BLaER1 (cell line): ENCODE measurements at regions not wholly inside any gene's neighbourhood (a gene's known extent, or its start where the extent isn't known, plus 50 kb on each side); places are given as distances from the start of the nearest gene placed in this dataset.
"Not testable (repeated sequence)": the region's sequence is repeated elsewhere in the genome, so short reads cannot be mapped to it uniquely, and the experiment has no call there.

ENCODE experiments used
- H3K27ac ChIP-seq: shearing (Covaris generic); formaldehyde crosslinking; 2 replicates; pipeline ENCODE4 v1.8.1; 2022
- H3K27me3 ChIP-seq: shearing (Covaris generic); formaldehyde crosslinking; 2 replicates; pipeline ENCODE4 v1.8.1; 2022
- H3K36me3 ChIP-seq: shearing (Covaris generic); formaldehyde crosslinking; 2 replicates; pipeline ENCODE4 v1.8.1; 2022
- H3K4me1 ChIP-seq: shearing (Covaris generic); formaldehyde crosslinking; 2 replicates; pipeline ENCODE4 v1.8.1; 2022
- H3K4me2 ChIP-seq: shearing (Covaris generic); formaldehyde crosslinking; 2 replicates; pipeline ENCODE4 v1.8.1; 2022
- H3K4me3 ChIP-seq: shearing (Covaris generic); formaldehyde crosslinking; 2 replicates; pipeline ENCODE4 v1.8.1; 2022
- H3K9ac ChIP-seq: shearing (Covaris generic); formaldehyde crosslinking; 2 replicates; pipeline ENCODE4 v1.8.1; 2022
- H3K9me3 ChIP-seq: shearing (Covaris generic); formaldehyde crosslinking; 2 replicates; pipeline ENCODE4 v1.8.1; 2022
- H4K20me1 ChIP-seq: shearing (Covaris generic); formaldehyde crosslinking; 2 replicates; pipeline ENCODE4 v1.8.1; 2022
- Cebpa-rat ChIP-seq: shearing (Covaris generic); IDR thresholded peaks from 2 replicates; pipeline ENCODE4 v1.8.1; 2022

- peaks cover 19% of the 10 kb centered on the region for H3K9me3 ChIP-seq
- no peak overlapping the region for H3K4me2 ChIP-seq
- H3K27ac ChIP-seq: no peak overlapping the region
- H3K4me1 ChIP-seq: no peaks in the 10 kb centered on the region
- H4K20me1 ChIP-seq: no peaks in the 10 kb centered on the region
- no peak for TF ChIP-seq Cebpa-rat
- no peak overlapping the region for H3K9ac ChIP-seq
- H3K4me3 ChIP-seq: no peak overlapping the region
- H3K36me3 ChIP-seq: no peaks in the 10 kb centered on the region
- H3K27me3 ChIP-seq: no peaks in the 10 kb centered on the region
Measured at GRCh38 chr1:147072482-147073432, 99.5 kb downstream of the PRKAB2 start.

- H3K9ac ChIP-seq: no peak overlapping the region
- H3K27me3 ChIP-seq: no peaks in the 10 kb centered on the region
- H3K9me3 ChIP-seq: peaks cover 6% of the 10 kb centered on the region; the same call in 1 of the 2 replicates
- no peak for TF ChIP-seq Cebpa-rat
- no peak overlapping the region for H3K4me2 ChIP-seq
- H3K27ac ChIP-seq: no peak overlapping the region
- no peak overlapping the region for H3K4me3 ChIP-seq
- H3K4me1 ChIP-seq: no peaks in the 10 kb centered on the region
- no peaks in the 10 kb centered on the region for H4K20me1 ChIP-seq
- no peaks in the 10 kb centered on the region for H3K36me3 ChIP-seq
Measured at GRCh38 chr1:147071142-147071541, 101.1 kb downstream of the PRKAB2 start.

GRCh38 chr1:147062956-147063355 lies 109.3 kb downstream of the PRKAB2 start:
- Histone ChIP-seq H3K27me3 (no peaks in the 10 kb centered on the region), H3K9me3 (peaks cover 28% of the 10 kb centered on the region)
- TF ChIP-seq Cebpa-rat: no peak

GRCh38 chr1:147061880-147062279 lies 110.4 kb downstream of the PRKAB2 start:
- H3K27ac ChIP-seq, H3K4me2 ChIP-seq, H3K4me3 ChIP-seq, H3K27me3 ChIP-seq, H4K20me1 ChIP-seq, H3K4me1 ChIP-seq, H3K9ac ChIP-seq, H3K36me3 ChIP-seq: not testable (repeated sequence)
- peaks cover 28% of the 10 kb centered on the region for H3K9me3 ChIP-seq

More at GRCh38 chr1:147062956-147063355, 109.3 kb downstream of the PRKAB2 start:
- Histone ChIP-seq H3K4me3 (no peak overlapping the region), H3K36me3 (no peaks in the 10 kb centered on the region), H4K20me1 (no peaks in the 10 kb centered on the region), H3K9ac (no peak overlapping the region), H3K4me1 (no peaks in the 10 kb centered on the region), H3K4me2 (no peak overlapping the region), H3K27ac (no peak overlapping the region)

GRCh38 chr1:147053269-147053668 lies 115.1 kb downstream of the NBPF12 start:
- no peaks in the 10 kb centered on the region for H4K20me1 ChIP-seq
- no peak overlapping the region for H3K27ac ChIP-seq
- no peak overlapping the region for H3K4me3 ChIP-seq
- peaks cover 9% of the 10 kb centered on the region; the same call in 1 of the 2 replicates for H3K4me1 ChIP-seq
- H3K9ac ChIP-seq: no peak overlapping the region
- H3K27me3 ChIP-seq: no peaks in the 10 kb centered on the region
- H3K4me2 ChIP-seq: 0 out of 2 replicates have a peak overlapping the region, but pooled peaks have one; percentile 7
- TF ChIP-seq Cebpa-rat: no peak
- no peaks in the 10 kb centered on the region for H3K36me3 ChIP-seq
- H3K9me3 ChIP-seq: peaks cover 9% of the 10 kb centered on the region

GRCh38 chr1:147052677-147053076 lies 114.6 kb downstream of the NBPF12 start:
- TF ChIP-seq Cebpa-rat: no peak
- H3K27ac ChIP-seq: no peak overlapping the region

GRCh38 chr1:147052143-147052542 lies 114.0 kb downstream of the NBPF12 start:
- Histone ChIP-seq H3K4me1 (peaks cover 9% of the 10 kb centered on the region; the same call in 1 of the 2 replicates), H3K9ac (no peak overlapping the region), H3K27me3 (no peaks in the 10 kb centered on the region), H3K4me3 (no peak overlapping the region), H4K20me1 (no peaks in the 10 kb centered on the region), H3K9me3 (peaks cover 9% of the 10 kb centered on the region), H3K27ac (no peak overlapping the region), H3K4me2 (no peak overlapping the region), H3K36me3 (no peaks in the 10 kb centered on the region)
- no peak for TF ChIP-seq Cebpa-rat

More at GRCh38 chr1:147052677-147053076, 114.6 kb downstream of the NBPF12 start:
- H4K20me1 ChIP-seq: no peaks in the 10 kb centered on the region
- 0 out of 2 replicates have a peak overlapping the region, but pooled peaks have one; percentile 7 for H3K4me2 ChIP-seq
- H3K9ac ChIP-seq: no peak overlapping the region
- no peaks in the 10 kb centered on the region for H3K36me3 ChIP-seq
- no peaks in the 10 kb centered on the region for H3K27me3 ChIP-seq
- H3K4me1 ChIP-seq: peaks cover 9% of the 10 kb centered on the region; the same call in 1 of the 2 replicates
- H3K9me3 ChIP-seq: peaks cover 9% of the 10 kb centered on the region
- no peak overlapping the region for H3K4me3 ChIP-seq

GRCh38 chr1:147051136-147051535 lies 113.0 kb downstream of the NBPF12 start:
- no peak for TF ChIP-seq Cebpa-rat
- Histone ChIP-seq H3K36me3 (no peaks in the 10 kb centered on the region), H3K4me3 (no peak overlapping the region), H4K20me1 (no peaks in the 10 kb centered on the region), H3K4me1 (peaks cover 19% of the 10 kb centered on the region), H3K4me2 (no peak overlapping the region), H3K9me3 (peaks cover 9% of the 10 kb centered on the region), H3K27ac (no peak overlapping the region), H3K9ac (no peak overlapping the region), H3K27me3 (no peaks in the 10 kb centered on the region)

GRCh38 chr1:147050654-147051053 lies 112.5 kb downstream of the NBPF12 start:
- no peaks in the 10 kb centered on the region for H3K27me3 ChIP-seq
- TF ChIP-seq Cebpa-rat: no peak
- H3K9ac ChIP-seq: no peak overlapping the region
- no peak overlapping the region for H3K4me3 ChIP-seq
- peaks cover 21% of the 10 kb centered on the region for H3K4me1 ChIP-seq
- peaks cover 9% of the 10 kb centered on the region for H3K9me3 ChIP-seq
- H3K36me3 ChIP-seq: no peaks in the 10 kb centered on the region
- H4K20me1 ChIP-seq: no peaks in the 10 kb centered on the region
- no peak overlapping the region for H3K27ac ChIP-seq
- no peak overlapping the region for H3K4me2 ChIP-seq

- Histone ChIP-seq H3K4me1 (peaks cover 21% of the 10 kb centered on the region), H3K4me2 (peak overlapping the region; percentile 52)
- not testable (repeated sequence) for H3K27me3 ChIP-seq, H3K36me3 ChIP-seq, H3K9me3 ChIP-seq, H3K9ac ChIP-seq, H3K4me3 ChIP-seq, H4K20me1 ChIP-seq, H3K27ac ChIP-seq
Measured at GRCh38 chr1:147046863-147047394, 108.8 kb downstream of the NBPF12 start.
